ENCODE measurements at regions not wholly inside any gene's neighbourhood (a gene's known extent, or its start where the extent isn't known, plus 50 kb on each side); places are given as distances from the start of the nearest gene placed in this dataset.
A peak's percentile ranks its signal among the peaks of the same experiment; 100 is the strongest.

DNA sequence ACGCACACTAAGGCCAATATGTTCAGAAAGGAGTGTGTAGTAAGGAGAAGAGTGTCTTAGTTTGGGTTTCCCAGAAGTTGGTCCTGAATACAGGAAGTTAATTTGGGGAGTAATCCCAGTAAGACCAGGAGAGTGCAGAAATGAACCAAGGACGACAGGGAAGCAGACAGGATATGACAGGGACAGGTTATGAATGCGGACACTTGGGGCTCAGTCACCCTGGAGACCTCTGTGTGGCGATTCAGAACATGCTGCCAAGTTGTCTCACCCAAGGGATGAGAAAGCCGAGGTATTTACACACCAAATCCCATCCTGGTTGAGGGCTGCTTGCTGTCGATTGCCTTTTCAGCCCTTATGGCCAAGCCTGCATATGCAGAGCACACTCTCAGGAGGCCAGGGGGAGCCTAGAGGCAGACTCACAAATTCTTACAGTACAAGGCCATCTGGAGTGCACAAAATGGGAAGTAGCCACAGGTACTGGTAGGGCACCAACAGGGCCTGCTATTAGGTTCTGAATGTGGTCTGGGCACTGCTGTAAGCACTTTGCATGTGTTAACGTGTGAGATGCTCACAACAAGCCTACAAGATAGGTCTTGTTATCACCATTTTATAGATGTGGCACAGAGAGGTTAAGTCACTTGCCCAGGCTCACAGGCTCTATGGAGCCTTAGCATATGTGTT, 233.1 kb upstream of the ANKRD55 start:
- Mint-ChIP-seq H3K27ac (ENCODE audit: unreplicated experiment) (peak overlapping the region; percentile 40), H3K4me3 (ENCODE audit: unreplicated experiment) (no peak overlapping the region), H3K27me3 (ENCODE audit: unreplicated experiment) (peaks cover 2% of the 10 kb centered on the region), H3K9me3 (ENCODE audit: unreplicated experiment) (peaks cover 4% of the 10 kb centered on the region), H3K36me3 (ENCODE audit: unreplicated experiment) (peaks cover 4% of the 10 kb centered on the region), H3K4me1 (ENCODE audit: low read depth, unreplicated experiment) (peaks cover 15% of the 10 kb centered on the region)
- TF ChIP-seq, protein P1, sequence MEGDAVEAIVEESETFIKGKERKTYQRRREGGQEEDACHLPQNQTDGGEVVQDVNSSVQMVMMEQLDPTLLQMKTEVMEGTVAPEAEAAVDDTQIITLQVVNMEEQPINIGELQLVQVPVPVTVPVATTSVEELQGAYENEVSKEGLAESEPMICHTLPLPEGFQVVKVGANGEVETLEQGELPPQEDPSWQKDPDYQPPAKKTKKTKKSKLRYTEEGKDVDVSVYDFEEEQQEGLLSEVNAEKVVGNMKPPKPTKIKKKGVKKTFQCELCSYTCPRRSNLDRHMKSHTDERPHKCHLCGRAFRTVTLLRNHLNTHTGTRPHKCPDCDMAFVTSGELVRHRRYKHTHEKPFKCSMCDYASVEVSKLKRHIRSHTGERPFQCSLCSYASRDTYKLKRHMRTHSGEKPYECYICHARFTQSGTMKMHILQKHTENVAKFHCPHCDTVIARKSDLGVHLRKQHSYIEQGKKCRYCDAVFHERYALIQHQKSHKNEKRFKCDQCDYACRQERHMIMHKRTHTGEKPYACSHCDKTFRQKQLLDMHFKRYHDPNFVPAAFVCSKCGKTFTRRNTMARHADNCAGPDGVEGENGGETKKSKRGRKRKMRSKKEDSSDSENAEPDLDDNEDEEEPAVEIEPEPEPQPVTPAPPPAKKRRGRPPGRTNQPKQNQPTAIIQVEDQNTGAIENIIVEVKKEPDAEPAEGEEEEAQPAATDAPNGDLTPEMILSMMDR (IDR thresholded peaks at IDR 0.05; ENCODE audit: partially characterized antibody, unreplicated experiment): no peak
- no peak for DNase-seq

DNA sequence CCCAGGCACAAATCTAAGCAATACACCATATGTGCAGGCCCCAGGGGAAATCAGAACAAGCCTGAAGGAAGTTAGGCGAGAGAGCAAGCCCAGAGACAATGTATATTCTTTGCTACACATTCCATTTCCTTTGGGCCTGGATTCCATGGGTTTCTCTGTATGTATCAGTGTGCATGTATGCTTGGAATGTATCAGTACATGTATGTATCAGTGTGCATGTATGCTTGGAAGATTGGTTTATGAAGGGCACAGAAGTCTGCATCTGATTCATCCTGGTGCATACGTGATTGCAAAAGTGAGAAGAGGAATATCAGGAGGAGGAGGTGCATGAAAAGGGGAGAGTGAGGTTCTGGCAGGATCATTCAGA, 232.6 kb upstream of the ANKRD55 start:
- Mint-ChIP-seq H3K4me3 (ENCODE audit: unreplicated experiment) (peak overlapping the region; percentile 4), H3K36me3 (ENCODE audit: unreplicated experiment) (peaks cover 4% of the 10 kb centered on the region), H3K9me3 (ENCODE audit: unreplicated experiment) (peaks cover 4% of the 10 kb centered on the region), H3K4me1 (ENCODE audit: low read depth, unreplicated experiment) (peaks cover 15% of the 10 kb centered on the region), H3K27ac (ENCODE audit: unreplicated experiment) (peak overlapping the region; percentile 40), H3K27me3 (ENCODE audit: unreplicated experiment) (peaks cover 2% of the 10 kb centered on the region)
- DNase-seq: no peak
- TF ChIP-seq, protein P1 (IDR thresholded peaks at IDR 0.05; ENCODE audit: partially characterized antibody, unreplicated experiment): no peak

DNA sequence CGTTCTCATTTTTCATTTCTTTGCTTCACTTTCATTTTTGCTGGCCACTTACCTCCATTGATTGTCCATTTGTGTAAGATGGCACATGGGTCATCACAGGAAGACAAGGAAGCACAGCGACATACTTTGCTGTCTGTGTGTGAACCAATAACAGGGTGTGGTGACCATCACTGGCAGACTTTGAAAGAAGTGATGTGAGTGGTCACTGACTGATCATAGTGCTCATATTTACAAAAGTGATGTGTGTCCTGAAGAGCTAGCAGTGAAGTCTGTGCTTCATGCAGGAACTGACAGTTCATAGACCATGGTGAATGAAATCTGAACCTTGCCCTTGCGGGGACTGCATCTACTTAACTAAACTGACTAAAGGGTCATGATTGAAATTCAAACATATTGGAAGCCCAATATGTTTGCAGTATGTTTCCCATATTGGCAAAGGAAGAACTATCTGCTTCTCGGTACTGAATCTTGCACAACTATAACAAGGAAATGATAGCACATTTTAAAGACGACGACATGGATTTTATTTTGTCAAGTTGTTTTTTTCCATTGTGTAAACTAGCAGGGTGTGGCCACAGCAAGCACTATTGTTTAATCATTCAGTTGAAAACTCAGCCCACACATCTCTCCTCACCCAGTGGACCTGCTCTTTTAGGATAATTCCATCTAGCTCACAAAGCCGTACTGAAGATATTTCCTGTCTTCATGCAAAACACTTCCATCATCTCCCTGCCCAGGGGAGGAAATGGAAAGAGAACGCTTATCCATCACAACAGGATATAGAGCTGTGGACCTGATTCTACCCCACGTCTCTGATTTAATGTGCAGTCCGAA, 232.0 kb upstream of the ANKRD55 start:
- TF ChIP-seq, protein P1 (IDR thresholded peaks at IDR 0.05; ENCODE audit: partially characterized antibody, unreplicated experiment): no peak
- Mint-ChIP-seq H3K4me1 (ENCODE audit: low read depth, unreplicated experiment) (peaks cover 15% of the 10 kb centered on the region), H3K9me3 (ENCODE audit: unreplicated experiment) (peaks cover 4% of the 10 kb centered on the region), H3K27ac (ENCODE audit: unreplicated experiment) (peak overlapping the region; percentile 40), H3K36me3 (ENCODE audit: unreplicated experiment) (peaks cover 4% of the 10 kb centered on the region), H3K27me3 (ENCODE audit: unreplicated experiment) (peaks cover 2% of the 10 kb centered on the region), H3K4me3 (ENCODE audit: unreplicated experiment) (peak overlapping the region; percentile 4)
- no peak for DNase-seq

DNA sequence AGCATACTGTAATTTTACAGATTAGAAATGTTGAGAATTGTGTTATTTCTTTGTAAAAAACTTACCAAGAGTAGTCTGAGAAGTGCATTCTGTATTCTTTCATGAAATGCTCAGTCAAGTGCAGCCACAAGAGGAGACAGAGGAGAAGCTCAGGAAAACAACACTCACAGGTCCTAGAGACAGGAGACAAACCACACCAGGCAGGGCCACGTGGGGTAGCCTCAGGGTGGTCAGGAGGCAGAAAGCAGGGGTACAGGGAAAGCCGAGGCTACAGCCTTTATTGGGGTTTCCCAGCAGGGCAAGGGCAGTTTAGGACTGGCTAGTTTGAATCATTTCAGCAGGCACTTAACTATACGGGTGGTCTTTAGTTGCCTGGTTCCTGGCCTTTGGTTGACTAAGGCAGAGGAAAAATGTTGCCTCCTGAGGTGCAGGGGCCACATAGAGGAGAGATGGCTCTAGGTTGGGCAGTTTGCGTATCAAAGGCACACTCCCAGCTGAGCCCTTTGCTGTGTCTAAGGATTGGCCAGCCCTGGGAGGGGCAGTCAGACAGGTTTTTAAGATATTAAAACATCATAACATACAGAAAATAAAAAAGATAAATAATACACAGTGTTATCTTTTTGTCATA, 230.9 kb upstream of the ANKRD55 start:
- H3K27ac Mint-ChIP-seq (ENCODE audit: unreplicated experiment): no peak overlapping the region
- H3K9me3 Mint-ChIP-seq (ENCODE audit: unreplicated experiment): peaks cover 4% of the 10 kb centered on the region
- H3K4me3 Mint-ChIP-seq (ENCODE audit: unreplicated experiment): no peak overlapping the region
- H3K4me1 Mint-ChIP-seq (ENCODE audit: low read depth, unreplicated experiment): peaks cover 15% of the 10 kb centered on the region
- no peak for DNase-seq
- H3K36me3 Mint-ChIP-seq (ENCODE audit: unreplicated experiment): no peaks in the 10 kb centered on the region
- H3K27me3 Mint-ChIP-seq (ENCODE audit: unreplicated experiment): peaks cover 2% of the 10 kb centered on the region
- TF ChIP-seq, protein P1 (IDR thresholded peaks at IDR 0.05; ENCODE audit: partially characterized antibody, unreplicated experiment): no peak

All from glutamatergic neuron (in vitro differentiated cells).